ENCODE measurements at regions not wholly inside any gene's neighbourhood (a gene's known extent, or its start where the extent isn't known, plus 50 kb on each side); places are given as distances from the start of the nearest gene placed in this dataset.
"Not testable (repeated sequence)": the region's sequence is repeated elsewhere in the genome, so short reads cannot be mapped to it uniquely, and the experiment has no call there.

GRCh38 chr18:6541131-6541679 lies 126.5 kb upstream of the L3MBTL4 start:
- not testable (repeated sequence) for H3K27me3 ChIP-seq (ENCODE audit: insufficient read depth, low read length); H3K27ac ChIP-seq (ENCODE audit: low read depth, low read length); H3K79me2 ChIP-seq (ENCODE audit: insufficient read depth, low read length); H3K9me3 ChIP-seq (ENCODE audit: low read depth, low read length); H3K36me3 ChIP-seq (ENCODE audit: insufficient read depth, low read length); H3K4me3 ChIP-seq (ENCODE audit: insufficient read depth, low read length); H3K4me1 ChIP-seq (ENCODE audit: insufficient read depth, low read length); H3K4me2 ChIP-seq (ENCODE audit: insufficient read depth, low read length); DNase-seq (ENCODE audit: insufficient read length, low spot score, missing footprints); H4K20me1 ChIP-seq (ENCODE audit: insufficient read depth, low read length); H2AFZ ChIP-seq (ENCODE audit: low read length)
- TF ChIP-seq CTCF (IDR thresholded peaks at IDR 0.05; ENCODE audit: extremely low read depth, low read depth, low read length): peak; percentile 28

- TF ChIP-seq CTCF (IDR thresholded peaks at IDR 0.05; ENCODE audit: extremely low read depth, low read depth, low read length): no peak
- DNase-seq (ENCODE audit: insufficient read length, low spot score, missing footprints): no peak
Measured at GRCh38 chr18:6542296-6542695, 127.6 kb upstream of the L3MBTL4 start.

GRCh38 chr18:6543330-6543908 lies 128.7 kb upstream of the L3MBTL4 start:
- Histone ChIP-seq H2AFZ (ENCODE audit: low read length) (no peak overlapping the region), H3K27ac (ENCODE audit: low read depth, low read length) (no peak overlapping the region), H4K20me1 (ENCODE audit: insufficient read depth, low read length) (no peaks in the 10 kb centered on the region), H3K79me2 (ENCODE audit: insufficient read depth, low read length) (no peaks in the 10 kb centered on the region), H3K4me3 (ENCODE audit: insufficient read depth, low read length) (no peak overlapping the region), H3K9me3 (ENCODE audit: low read depth, low read length) (no peaks in the 10 kb centered on the region), H3K27me3 (ENCODE audit: insufficient read depth, low read length) (no peaks in the 10 kb centered on the region), H3K4me1 (ENCODE audit: insufficient read depth, low read length) (no peaks in the 10 kb centered on the region), H3K36me3 (ENCODE audit: insufficient read depth, low read length) (no peaks in the 10 kb centered on the region), H3K4me2 (ENCODE audit: insufficient read depth, low read length) (no peak overlapping the region)
- DNase-seq (ENCODE audit: insufficient read length, low spot score, missing footprints): no peak
- TF ChIP-seq CTCF (IDR thresholded peaks at IDR 0.05; ENCODE audit: extremely low read depth, low read depth, low read length): peak; percentile 51

More at GRCh38 chr18:6542296-6542695, 127.6 kb upstream of the L3MBTL4 start:
- H3K4me2 ChIP-seq (ENCODE audit: insufficient read depth, low read length): no peak overlapping the region
- no peak overlapping the region for H3K27ac ChIP-seq (ENCODE audit: low read depth, low read length)
- H3K4me1 ChIP-seq (ENCODE audit: insufficient read depth, low read length): no peaks in the 10 kb centered on the region
- H2AFZ ChIP-seq (ENCODE audit: low read length): no peak overlapping the region
- no peaks in the 10 kb centered on the region for H3K27me3 ChIP-seq (ENCODE audit: insufficient read depth, low read length)
- H3K36me3 ChIP-seq (ENCODE audit: insufficient read depth, low read length): no peaks in the 10 kb centered on the region
- no peaks in the 10 kb centered on the region for H3K79me2 ChIP-seq (ENCODE audit: insufficient read depth, low read length)
- no peaks in the 10 kb centered on the region for H4K20me1 ChIP-seq (ENCODE audit: insufficient read depth, low read length)
- H3K9me3 ChIP-seq (ENCODE audit: low read depth, low read length): no peaks in the 10 kb centered on the region
- H3K4me3 ChIP-seq (ENCODE audit: insufficient read depth, low read length): no peak overlapping the region

- Histone ChIP-seq H3K27me3 (ENCODE audit: insufficient read depth, low read length) (no peaks in the 10 kb centered on the region), H3K4me3 (ENCODE audit: insufficient read depth, low read length) (no peak overlapping the region), H3K4me1 (ENCODE audit: insufficient read depth, low read length) (no peaks in the 10 kb centered on the region), H3K27ac (ENCODE audit: low read depth, low read length) (no peak overlapping the region), H2AFZ (ENCODE audit: low read length) (no peak overlapping the region), H3K36me3 (ENCODE audit: insufficient read depth, low read length) (no peaks in the 10 kb centered on the region), H4K20me1 (ENCODE audit: insufficient read depth, low read length) (no peaks in the 10 kb centered on the region), H3K79me2 (ENCODE audit: insufficient read depth, low read length) (no peaks in the 10 kb centered on the region), H3K9me3 (ENCODE audit: low read depth, low read length) (no peaks in the 10 kb centered on the region), H3K4me2 (ENCODE audit: insufficient read depth, low read length) (no peak overlapping the region)
- no peak for DNase-seq (ENCODE audit: insufficient read length, low spot score, missing footprints)
- no peak for TF ChIP-seq CTCF (IDR thresholded peaks at IDR 0.05; ENCODE audit: extremely low read depth, low read depth, low read length)
Measured at GRCh38 chr18:6546229-6546628, 131.5 kb upstream of the L3MBTL4 start.
